NT2/D1 (cell line): ENCODE measurements at regions not wholly inside any gene's neighbourhood (a gene's known extent, or its start where the extent isn't known, plus 50 kb on each side); places are given as distances from the start of the nearest gene placed in this dataset.
"Not testable (repeated sequence)": the region's sequence is repeated elsewhere in the genome, so short reads cannot be mapped to it uniquely, and the experiment has no call there.

Experiments used
- SUZ12 ChIP-seq: IDR thresholded peaks from 2 replicates; pipeline ENCODE4 v1.6.1; 2011; ENCODE audit not compliant: insufficient read length, insufficient read depth; ENCODE audit errors: extremely low read depth
- YY1 ChIP-seq: IDR thresholded peaks from 2 replicates; pipeline ENCODE4 v1.6.1; 2011; ENCODE audit not compliant: insufficient read length, insufficient read depth
- ZNF274 ChIP-seq: IDR thresholded peaks from 2 replicates; pipeline ENCODE4 v1.6.1; 2011; ENCODE audit warnings: mild to moderate bottlenecking, low read depth, low read length

GRCh38 chr7:96557598-96557997 is 152.0 kb downstream of the SEM1 start:
- not testable (repeated sequence) for TF ChIP-seq ZNF274, SUZ12, YY1
